ENCODE measurements at regions not wholly inside any gene's neighbourhood (a gene's known extent, or its start where the extent isn't known, plus 50 kb on each side); places are given as distances from the start of the nearest gene placed in this dataset.

- DNase-seq (ENCODE audit: extremely low read depth, low read depth), result no peak
- H3K4me3 ChIP-seq (replicated peaks; ENCODE audit: low read depth, low read length), result no peak overlapping the region
- no peak for TF ChIP-seq CTCF (IDR thresholded peaks at IDR 0.05; ENCODE audit: low read depth, low read length, missing control alignments)
Measured at GRCh38 chr6:146865756-146866379, 267.1 kb downstream of the ADGB start.

- DNase-seq (ENCODE audit: extremely low read depth, low read depth), result no peak
- no peak for TF ChIP-seq CTCF (IDR thresholded peaks at IDR 0.05; ENCODE audit: low read depth, low read length, missing control alignments)
- no peak overlapping the region for H3K4me3 ChIP-seq (replicated peaks; ENCODE audit: low read depth, low read length)
Measured at GRCh38 chr6:146866731-146867414, 268.1 kb downstream of the ADGB start.

- H3K4me3 ChIP-seq (replicated peaks; ENCODE audit: low read depth, low read length), result no peak overlapping the region
- no peak for TF ChIP-seq CTCF (IDR thresholded peaks at IDR 0.05; ENCODE audit: low read depth, low read length, missing control alignments)
- DNase-seq (ENCODE audit: extremely low read depth, low read depth), result no peak
Measured at GRCh38 chr6:146868671-146869209, 270.0 kb downstream of the ADGB start.

- DNase-seq (ENCODE audit: extremely low read depth, low read depth), result no peak
- TF ChIP-seq CTCF (IDR thresholded peaks at IDR 0.05; ENCODE audit: low read depth, low read length, missing control alignments), result no peak
- H3K4me3 ChIP-seq (replicated peaks; ENCODE audit: low read depth, low read length), result no peak overlapping the region
Measured at GRCh38 chr6:146870760-146871159, 272.0 kb downstream of the ADGB start.

GRCh38 chr6:146871611-146872425, 273.0 kb downstream of the ADGB start:
- no peak overlapping the region for H3K4me3 ChIP-seq (replicated peaks; ENCODE audit: low read depth, low read length)
- no peak for TF ChIP-seq CTCF (IDR thresholded peaks at IDR 0.05; ENCODE audit: low read depth, low read length, missing control alignments)
- no peak for DNase-seq (ENCODE audit: extremely low read depth, low read depth)

GRCh38 chr6:146872426-146872785, 273.6 kb downstream of the ADGB start:
- DNase-seq (ENCODE audit: extremely low read depth, low read depth), result no peak
- TF ChIP-seq CTCF (IDR thresholded peaks at IDR 0.05; ENCODE audit: low read depth, low read length, missing control alignments), result no peak
- H3K4me3 ChIP-seq (replicated peaks; ENCODE audit: low read depth, low read length), result no peak overlapping the region
